ENCODE measurements at regions not wholly inside any gene's neighbourhood (a gene's known extent, or its start where the extent isn't known, plus 50 kb on each side); places are given as distances from the start of the nearest gene placed in this dataset.

DNA sequence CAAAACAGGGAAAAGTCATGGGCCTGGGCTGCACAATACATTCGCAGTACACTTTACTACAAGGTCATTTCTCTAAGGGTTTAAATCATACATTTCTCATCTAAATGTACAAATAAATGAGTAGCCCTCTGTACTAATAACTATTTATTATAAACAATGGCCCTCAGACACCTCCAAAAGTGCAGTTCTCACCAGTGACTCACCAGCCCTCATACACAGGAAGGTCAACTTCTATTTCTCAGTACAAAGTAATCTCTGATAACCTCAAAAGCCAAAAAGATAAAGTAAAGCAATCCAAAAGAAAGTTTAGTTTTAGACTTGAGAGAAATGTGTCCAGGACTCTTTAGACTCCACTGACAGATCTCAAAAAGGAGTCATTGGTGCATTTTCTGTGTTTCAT is 1258.1 kb upstream of the CDH6 start:
- TF ChIP-seq EZH2phosphoT487 (IDR thresholded peaks at IDR 0.05; ENCODE audit: low read depth) (no peak), CTCF (IDR thresholded peaks at IDR 0.05; ENCODE audit: low read depth, low read length) (no peak)
- Histone ChIP-seq H3K4me1 (ENCODE audit: low read length) (no peaks in the 10 kb centered on the region; the same call in 1 of the 2 replicates), H3K9me3 (ENCODE audit: insufficient read depth, low read length) (no peaks in the 10 kb centered on the region), H3K4me3 (ENCODE audit: low read length) (no peak overlapping the region), H3K9ac (ENCODE audit: low read length) (no peak overlapping the region), H3K79me2 (ENCODE audit: low read length) (no peaks in the 10 kb centered on the region), H3K27ac (ENCODE audit: low read length) (no peak overlapping the region), H3K36me3 (replicated peaks; ENCODE audit: low read depth, low read length) (no peaks in the 10 kb centered on the region), H4K20me1 (ENCODE audit: insufficient read depth, low read length) (no peaks in the 10 kb centered on the region), H3K4me2 (ENCODE audit: low read length) (no peak overlapping the region), H2AFZ (ENCODE audit: low read depth, low read length) (no peak overlapping the region), H3K27me3 (ENCODE audit: low read depth, low read length) (no peaks in the 10 kb centered on the region)

DNA sequence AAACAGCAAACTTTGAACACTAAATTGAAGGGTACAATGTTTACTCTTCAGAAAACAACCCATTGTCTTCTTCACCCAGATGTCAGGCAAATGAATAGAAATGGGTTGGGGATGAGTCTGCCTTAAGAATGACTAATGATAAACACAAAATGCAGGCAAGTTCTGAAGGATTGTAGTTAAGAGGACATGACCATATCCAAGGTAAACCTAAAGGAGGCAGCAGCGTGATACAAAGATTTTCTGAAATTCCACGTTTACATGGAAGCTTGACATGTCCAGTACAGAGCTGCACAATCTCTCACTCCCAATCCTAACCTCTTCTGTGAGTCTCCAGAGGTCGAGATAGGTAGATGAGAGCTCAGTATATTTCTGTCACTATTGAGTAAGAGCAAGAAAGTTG is 1263.2 kb upstream of the CDH6 start:
- Histone ChIP-seq H4K20me1 (ENCODE audit: insufficient read depth, low read length) (no peaks in the 10 kb centered on the region), H3K36me3 (replicated peaks; ENCODE audit: low read depth, low read length) (no peaks in the 10 kb centered on the region), H3K27ac (ENCODE audit: low read length) (no peak overlapping the region), H3K4me2 (ENCODE audit: low read length) (no peak overlapping the region), H3K27me3 (ENCODE audit: low read depth, low read length) (no peaks in the 10 kb centered on the region), H2AFZ (ENCODE audit: low read depth, low read length) (no peak overlapping the region), H3K4me1 (ENCODE audit: low read length) (no peaks in the 10 kb centered on the region; the same call in 1 of the 2 replicates), H3K79me2 (ENCODE audit: low read length) (no peaks in the 10 kb centered on the region), H3K9me3 (ENCODE audit: insufficient read depth, low read length) (no peaks in the 10 kb centered on the region), H3K4me3 (ENCODE audit: low read length) (no peak overlapping the region), H3K9ac (ENCODE audit: low read length) (no peak overlapping the region)
- TF ChIP-seq CTCF (IDR thresholded peaks at IDR 0.05; ENCODE audit: low read depth, low read length) (no peak), EZH2phosphoT487 (IDR thresholded peaks at IDR 0.05; ENCODE audit: low read depth) (no peak)

DNA sequence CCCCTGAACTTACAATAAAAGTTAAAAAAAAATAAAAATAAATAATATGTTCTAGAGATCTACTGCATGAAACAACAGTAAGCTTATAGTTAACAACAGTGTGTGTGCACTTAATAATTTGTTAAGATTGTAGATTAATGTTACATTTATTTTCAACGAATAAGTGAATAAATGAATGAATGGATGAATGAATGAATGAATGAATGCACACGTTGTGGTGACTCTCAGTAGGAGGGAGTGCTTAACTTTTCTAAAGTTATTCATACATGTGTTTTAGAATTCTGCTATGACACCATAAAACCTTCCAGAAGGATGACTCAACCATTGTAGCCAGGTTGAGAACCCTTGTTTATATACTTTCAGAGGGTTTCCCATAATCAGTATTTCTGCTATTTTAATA is 1269.4 kb upstream of the CDH6 start:
- Histone ChIP-seq H4K20me1 (ENCODE audit: insufficient read depth, low read length) (no peaks in the 10 kb centered on the region), H3K79me2 (ENCODE audit: low read length) (no peaks in the 10 kb centered on the region), H3K9ac (ENCODE audit: low read length) (no peak overlapping the region), H3K9me3 (ENCODE audit: insufficient read depth, low read length) (no peaks in the 10 kb centered on the region), H3K4me2 (ENCODE audit: low read length) (no peak overlapping the region), H2AFZ (ENCODE audit: low read depth, low read length) (no peak overlapping the region), H3K27ac (ENCODE audit: low read length) (no peak overlapping the region), H3K4me3 (ENCODE audit: low read length) (no peak overlapping the region), H3K36me3 (replicated peaks; ENCODE audit: low read depth, low read length) (no peaks in the 10 kb centered on the region), H3K27me3 (ENCODE audit: low read depth, low read length) (no peaks in the 10 kb centered on the region), H3K4me1 (ENCODE audit: low read length) (no peaks in the 10 kb centered on the region)
- TF ChIP-seq CTCF (IDR thresholded peaks at IDR 0.05; ENCODE audit: low read depth, low read length) (no peak), EZH2phosphoT487 (IDR thresholded peaks at IDR 0.05; ENCODE audit: low read depth) (no peak)

DNA sequence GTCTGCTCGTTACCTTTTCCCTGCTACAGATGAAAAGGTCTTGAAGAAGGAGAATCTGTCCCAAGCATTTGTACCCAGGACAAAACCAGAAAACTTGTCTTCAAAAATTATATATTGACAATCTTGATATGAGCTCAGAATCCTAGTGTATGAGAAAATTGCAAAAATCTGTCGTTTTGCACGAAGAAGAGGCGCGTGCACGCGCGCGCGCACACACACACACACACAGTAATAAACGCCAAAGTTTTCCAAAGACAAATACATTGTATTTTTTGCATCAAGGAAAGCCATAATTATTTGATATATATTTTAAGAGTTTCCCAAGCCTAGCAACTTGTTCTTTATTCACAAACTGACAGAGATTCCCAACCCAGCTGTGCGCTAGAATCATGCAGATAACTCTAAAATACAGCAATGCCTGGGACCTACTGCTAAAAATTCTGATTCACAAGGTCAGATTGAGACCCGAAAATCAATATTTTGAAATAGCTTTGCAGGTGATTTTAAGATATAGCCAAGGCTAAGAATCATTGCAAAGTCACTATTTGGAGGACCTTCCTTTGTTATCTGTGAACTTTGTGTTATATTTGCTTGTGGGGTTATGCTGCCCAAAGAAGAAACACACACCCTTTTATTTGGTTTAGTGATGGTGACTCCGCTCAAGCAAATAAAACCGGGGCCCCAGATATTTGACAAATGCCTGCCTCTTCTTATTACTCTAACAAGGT is 1287.7 kb upstream of the CDH6 start:
- Histone ChIP-seq H3K79me2 (ENCODE audit: low read length) (no peaks in the 10 kb centered on the region), H3K9me3 (ENCODE audit: insufficient read depth, low read length) (no peaks in the 10 kb centered on the region), H3K27me3 (ENCODE audit: low read depth, low read length) (no peaks in the 10 kb centered on the region), H3K27ac (ENCODE audit: low read length) (no peak overlapping the region), H3K36me3 (replicated peaks; ENCODE audit: low read depth, low read length) (no peaks in the 10 kb centered on the region), H3K9ac (ENCODE audit: low read length) (no peak overlapping the region), H3K4me1 (ENCODE audit: low read length) (no peaks in the 10 kb centered on the region), H3K4me3 (ENCODE audit: low read length) (no peak overlapping the region), H4K20me1 (ENCODE audit: insufficient read depth, low read length) (no peaks in the 10 kb centered on the region), H2AFZ (ENCODE audit: low read depth, low read length) (no peak overlapping the region), H3K4me2 (ENCODE audit: low read length) (no peak overlapping the region)
- no peak for TF ChIP-seq EZH2phosphoT487 (IDR thresholded peaks at IDR 0.05; ENCODE audit: low read depth)
- TF ChIP-seq CTCF (IDR thresholded peaks at IDR 0.05; ENCODE audit: low read depth, low read length), result no peak

Data from OCI-LY3 (cell line).